Spleen (tissue), 11 donors: ENCODE measurements at regions not wholly inside any gene's neighbourhood (a gene's known extent, or its start where the extent isn't known, plus 50 kb on each side); places are given as distances from the start of the nearest gene placed in this dataset.

ENCODE experiments used
- DNase-seq: peaks from one replicate; pipeline ENCODE4 v3.0.0-alpha.2; 2020
- H3K27ac ChIP-seq, 8 donors: fragments of 200-600 bp; sonication (generic) in 7 of 8; 1 replicate in 4 of 8; 2 replicates in 4 of 8; pipeline versions ENCODE4 v1.5.0 to v1.8.0; 2016 to 2021; ENCODE audit warnings: inconsistent platforms in 4 of 8, mild to moderate bottlenecking in 4 of 8, moderate library complexity in 1 of 8
- H3K27me3 ChIP-seq, 7 donors: fragments of 200-600 bp; sonication (generic) in 6 of 7; replicated peaks in 1 of 7; 1 replicate in 4 of 7; 2 replicates in 3 of 7; pipeline versions ENCODE4 v1.5.0 to v1.8.0; 2016 to 2021; ENCODE audit warnings: inconsistent platforms in 3 of 7, mild to moderate bottlenecking in 1 of 7
- H3K36me3 ChIP-seq, 6 donors: fragments of 200-600 bp; sonication (generic) in 5 of 6; 1 replicate in 4 of 6; 2 replicates in 2 of 6; pipeline versions ENCODE4 v1.5.0 to v1.8.0; 2016 to 2021; ENCODE audit warnings: inconsistent platforms in 2 of 6
- H3K4me1 ChIP-seq, 6 donors: fragments of 200-600 bp; sonication (generic) in 5 of 6; 1 replicate in 3 of 6; 2 replicates in 3 of 6; pipeline versions ENCODE4 v1.5.0 to v1.8.0; 2016 to 2021; ENCODE audit warnings: inconsistent platforms in 3 of 6
- H3K4me3 ChIP-seq, 8 donors: fragments of 200-600 bp; sonication (generic) in 7 of 8; 1 replicate in 4 of 8; 2 replicates in 4 of 8; pipeline versions ENCODE4 v1.5.0 to v1.8.0; 2016 to 2021; ENCODE audit warnings: inconsistent platforms in 4 of 8, mild to moderate bottlenecking in 4 of 8, moderate library complexity in 2 of 8
- H3K9me3 ChIP-seq, 8 donors: fragments of 200-600 bp; sonication (generic) in 7 of 8; 1 replicate in 4 of 8; 2 replicates in 4 of 8; pipeline versions ENCODE4 v1.5.0 to v1.8.0; 2016 to 2021; ENCODE audit warnings: inconsistent platforms in 4 of 8
- POLR2A ChIP-seq, 3 donors: fragments of 450-650 bp; IDR thresholded peaks; one replicate each; pipeline ENCODE4 v1.5.1; 2017; ENCODE audit warnings: antibody characterized with exemption in 3 of 3, mild to moderate bottlenecking in 1 of 3
- POLR2AphosphoS5 ChIP-seq, 3 donors: sonication (generic); formaldehyde crosslinking; IDR thresholded peaks; one replicate each; pipeline ENCODE4 v1.5.1; 2017; ENCODE audit warnings: antibody characterized with exemption in 3 of 3
- WGBS, 5 donors: extraction: QIAGEN DNeasy Blood & Tissue Kit in 3 of 5; methylation state at CpG; one replicate each; pipeline versions ENCODE4 v1.1.5 to v1.1.7; 2013 to 2018; 5-methylcytosine and 5-hydroxymethylcytosine counted together
- intact Hi-C: fragments of 100-400 bp; cut with DNase I; formaldehyde crosslinking; loops from one replicate; pipeline ENCODE4 v1.15.0; 2023; ENCODE audit warnings: low total_unique reads
- TF ChIP-seq, protein P1 (sequence below), 11 experiments: fragments of 200-600 bp in 7 of 11; fragments of 450-650 bp in 4 of 11; sonication (generic) in 4 of 11; IDR thresholded peaks in 8 of 11; conservative IDR thresholded peaks in 3 of 11; 1 replicate in 7 of 11; 2 replicates in 4 of 11; pipeline versions ENCODE4 v1.4.0 to v1.8.0; 2016 to 2021; ENCODE audit warnings: antibody characterized with exemption in 11 of 11, inconsistent platforms in 4 of 11, mild to moderate bottlenecking in 1 of 11
- donor health status: healthy with polysubstance abuse.
- donor health status: DM: no; HTN: no; CAD: no; lungs with moderate emphysema.
- donor health status: DM: no; HTN: no; CAD: no.
- donor health status: Bipolar disorder and iron deficiency.
- donor health status: healthy.
- donor health status: DM: no; HTN: no; CAD: no.
- donor health status: DM: yes; HTN: yes; CAD: no.

DNA sequence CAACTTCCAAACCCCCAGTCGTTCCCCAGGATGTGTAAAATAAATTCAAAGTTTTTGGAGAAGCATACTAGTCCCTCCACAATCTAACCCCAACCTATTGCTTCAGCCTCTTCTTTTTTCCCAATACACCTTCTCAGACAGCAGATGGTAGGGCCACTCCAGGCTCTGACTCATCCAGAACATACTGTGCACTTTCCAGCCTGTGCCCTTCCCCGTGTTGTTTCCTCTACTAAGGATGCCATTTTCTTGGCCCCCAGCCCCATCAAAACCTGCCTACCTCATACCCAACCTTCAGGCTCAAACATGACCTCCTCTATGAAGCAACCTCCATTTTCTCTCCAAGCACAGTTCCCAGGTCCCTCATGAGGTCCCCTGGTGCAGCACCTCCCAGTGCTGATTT is 669.3 kb downstream of the BCL11A start:
- no peak overlapping the region for H3K4me3 ChIP-seq
- intact Hi-C loops, result no loop called here
- TF ChIP-seq POLR2A (IDR thresholded peaks at IDR 0.05) (no peak), POLR2AphosphoS5 (IDR thresholded peaks at IDR 0.05) (no peak)
- TF ChIP-seq, protein P1, sequence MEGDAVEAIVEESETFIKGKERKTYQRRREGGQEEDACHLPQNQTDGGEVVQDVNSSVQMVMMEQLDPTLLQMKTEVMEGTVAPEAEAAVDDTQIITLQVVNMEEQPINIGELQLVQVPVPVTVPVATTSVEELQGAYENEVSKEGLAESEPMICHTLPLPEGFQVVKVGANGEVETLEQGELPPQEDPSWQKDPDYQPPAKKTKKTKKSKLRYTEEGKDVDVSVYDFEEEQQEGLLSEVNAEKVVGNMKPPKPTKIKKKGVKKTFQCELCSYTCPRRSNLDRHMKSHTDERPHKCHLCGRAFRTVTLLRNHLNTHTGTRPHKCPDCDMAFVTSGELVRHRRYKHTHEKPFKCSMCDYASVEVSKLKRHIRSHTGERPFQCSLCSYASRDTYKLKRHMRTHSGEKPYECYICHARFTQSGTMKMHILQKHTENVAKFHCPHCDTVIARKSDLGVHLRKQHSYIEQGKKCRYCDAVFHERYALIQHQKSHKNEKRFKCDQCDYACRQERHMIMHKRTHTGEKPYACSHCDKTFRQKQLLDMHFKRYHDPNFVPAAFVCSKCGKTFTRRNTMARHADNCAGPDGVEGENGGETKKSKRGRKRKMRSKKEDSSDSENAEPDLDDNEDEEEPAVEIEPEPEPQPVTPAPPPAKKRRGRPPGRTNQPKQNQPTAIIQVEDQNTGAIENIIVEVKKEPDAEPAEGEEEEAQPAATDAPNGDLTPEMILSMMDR (IDR thresholded peaks at IDR 0.05 in 8 of 11, conservative IDR thresholded peaks at IDR 0.05 in 3 of 11), result no peak
- no peak for DNase-seq
- 68 to 84% (median 79%) methylated on average over 2 of the region's 2 CpGs for WGBS, 5 donors
- H3K27me3 ChIP-seq, result no peaks in the 10 kb centered on the region
- H3K9me3 ChIP-seq, result no peaks in the 10 kb centered on the region
- no peaks in the 10 kb centered on the region for H3K36me3 ChIP-seq
- H3K4me1 ChIP-seq, result peaks cover 0 to 39% (median 10%) of the 10 kb centered on the region in 6 donors
- no peak overlapping the region for H3K27ac ChIP-seq

DNA sequence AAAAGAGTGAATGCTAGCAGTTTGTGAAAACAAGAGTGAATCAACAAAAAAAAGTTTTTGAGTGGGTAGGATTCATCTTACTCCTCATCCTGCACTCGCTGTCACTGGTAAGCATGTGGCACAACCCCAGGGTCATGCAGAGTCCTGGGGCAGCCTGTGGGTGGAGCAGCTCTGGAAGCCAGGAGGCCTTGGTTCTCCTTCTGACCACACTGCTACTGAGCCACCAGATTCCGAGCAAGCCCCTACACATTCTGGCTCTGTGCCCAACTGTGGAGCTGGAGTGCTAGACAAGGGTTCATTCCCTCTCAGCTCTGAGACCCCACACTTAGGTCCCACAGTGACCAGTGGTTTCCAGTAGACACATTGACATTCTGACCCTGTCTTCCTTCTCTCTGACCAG is 670.6 kb downstream of the BCL11A start:
- WGBS, 5 donors, result 80 to 90% (median 88%) methylated on average over 2 of the region's 2 CpGs
- H3K27ac ChIP-seq, result no peak overlapping the region
- no peaks in the 10 kb centered on the region for H3K36me3 ChIP-seq
- no peaks in the 10 kb centered on the region for H3K27me3 ChIP-seq
- TF ChIP-seq POLR2A (IDR thresholded peaks at IDR 0.05) (no peak), POLR2AphosphoS5 (IDR thresholded peaks at IDR 0.05) (no peak)
- TF ChIP-seq, protein P1 (IDR thresholded peaks at IDR 0.05 in 8 of 11, conservative IDR thresholded peaks at IDR 0.05 in 3 of 11), result no peak
- H3K4me3 ChIP-seq, result no peak overlapping the region
- intact Hi-C loops, result no loop called here
- H3K4me1 ChIP-seq, result peaks cover 0 to 31% (median 10%) of the 10 kb centered on the region in 6 donors
- no peak for DNase-seq
- H3K9me3 ChIP-seq, result no peaks in the 10 kb centered on the region

- no peaks in the 10 kb centered on the region for H3K27me3 ChIP-seq
- H3K27ac ChIP-seq, result no peak overlapping the region
- peaks cover 0 to 25% (median 7%) of the 10 kb centered on the region in 6 donors for H3K4me1 ChIP-seq
- 75 to 88% (median 82%) methylated on average over 3 of the region's 3 CpGs for WGBS, 5 donors
- no peaks in the 10 kb centered on the region for H3K36me3 ChIP-seq
- no peak for TF ChIP-seq POLR2AphosphoS5 (IDR thresholded peaks at IDR 0.05)
- no peak overlapping the region for H3K4me3 ChIP-seq
- no peaks in the 10 kb centered on the region for H3K9me3 ChIP-seq
- DNase-seq, result no peak
- intact Hi-C loops, result no loop called here
Measured at GRCh38 chr2:59882279-59882678, 671.2 kb downstream of the BCL11A start.

DNA sequence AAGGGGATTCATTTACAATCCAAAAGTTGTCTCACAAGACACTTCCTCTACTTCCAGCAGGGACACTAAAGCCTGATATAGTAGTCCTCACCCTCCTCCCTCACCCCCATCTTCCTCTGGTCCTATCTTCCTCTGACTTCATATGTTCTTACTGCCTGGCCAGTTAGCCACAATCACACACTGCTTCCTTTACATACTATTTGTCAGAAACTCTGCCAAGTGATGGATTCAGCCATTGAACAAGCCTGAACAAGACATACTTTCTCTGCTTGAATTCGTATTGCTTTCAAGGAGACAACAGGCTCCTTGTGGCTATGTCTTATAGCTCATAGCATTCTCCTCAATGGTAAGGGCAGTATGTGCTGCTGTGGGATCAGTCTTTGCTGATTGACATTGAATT is 672.2 kb downstream of the BCL11A start:
- H3K27ac ChIP-seq, result no peak overlapping the region
- 54 to 74% (median 74%) methylated on average over 1 of the region's 1 CpG for WGBS, 5 donors
- no peaks in the 10 kb centered on the region for H3K9me3 ChIP-seq
- H3K36me3 ChIP-seq, result no peaks in the 10 kb centered on the region
- H3K27me3 ChIP-seq, result no peaks in the 10 kb centered on the region
- peaks cover 0 to 15% (median 6%) of the 10 kb centered on the region in 6 donors for H3K4me1 ChIP-seq
- no peak for DNase-seq
- intact Hi-C loops, result no loop called here
- no peak overlapping the region for H3K4me3 ChIP-seq
- TF ChIP-seq, protein P1 (IDR thresholded peaks at IDR 0.05 in 8 of 11, conservative IDR thresholded peaks at IDR 0.05 in 3 of 11), result no peak
- TF ChIP-seq POLR2A (IDR thresholded peaks at IDR 0.05) (no peak), POLR2AphosphoS5 (IDR thresholded peaks at IDR 0.05) (no peak)

- WGBS, 5 donors, result 83 to 91% (median 85%) methylated on average over 9 of the region's 9 CpGs
- no peak for TF ChIP-seq POLR2A (IDR thresholded peaks at IDR 0.05)
- TF ChIP-seq, protein P1 (IDR thresholded peaks at IDR 0.05 in 8 of 11, conservative IDR thresholded peaks at IDR 0.05 in 3 of 11), result no peak
- TF ChIP-seq POLR2AphosphoS5 (IDR thresholded peaks at IDR 0.05), result no peak
- H3K4me3 ChIP-seq, result no peak overlapping the region
- no peak overlapping the region for H3K27ac ChIP-seq
- DNase-seq, result no peak
- no peaks in the 10 kb centered on the region for H3K27me3 ChIP-seq
- H3K9me3 ChIP-seq, result no peaks in the 10 kb centered on the region
- intact Hi-C loops, result no loop called here
- H3K36me3 ChIP-seq, result no peaks in the 10 kb centered on the region
- H3K4me1 ChIP-seq, result no peaks in the 10 kb centered on the region
Measured at GRCh38 chr2:59879700-59880131, 673.7 kb downstream of the BCL11A start.
